ENCODE measurements at regions not wholly inside any gene's neighbourhood (a gene's known extent, or its start where the extent isn't known, plus 50 kb on each side); places are given as distances from the start of the nearest gene placed in this dataset.

DNA sequence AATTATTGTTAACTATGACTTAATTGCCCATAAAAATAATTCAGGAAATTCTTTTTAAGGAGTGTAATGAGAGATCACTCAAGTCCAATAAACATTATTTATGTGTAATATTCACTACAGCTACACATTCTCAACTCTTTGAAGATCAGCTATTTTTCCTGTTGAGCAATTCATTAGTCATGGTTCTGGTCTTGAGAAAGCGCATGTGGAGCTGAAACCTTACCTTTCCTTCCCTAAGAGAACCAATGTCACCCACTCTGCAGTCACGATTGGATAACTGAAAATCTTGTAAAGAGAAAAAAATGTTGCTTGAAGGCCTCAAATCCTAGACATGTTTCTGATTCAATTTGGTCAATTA, 736.9 kb upstream of the MARCKS start:
- peak in 2 of 3 donors; percentile 15 to 29 for DNase-seq (ENCODE audit: low read depth in 2 of 3, low spot score in 2 of 3)

DNA sequence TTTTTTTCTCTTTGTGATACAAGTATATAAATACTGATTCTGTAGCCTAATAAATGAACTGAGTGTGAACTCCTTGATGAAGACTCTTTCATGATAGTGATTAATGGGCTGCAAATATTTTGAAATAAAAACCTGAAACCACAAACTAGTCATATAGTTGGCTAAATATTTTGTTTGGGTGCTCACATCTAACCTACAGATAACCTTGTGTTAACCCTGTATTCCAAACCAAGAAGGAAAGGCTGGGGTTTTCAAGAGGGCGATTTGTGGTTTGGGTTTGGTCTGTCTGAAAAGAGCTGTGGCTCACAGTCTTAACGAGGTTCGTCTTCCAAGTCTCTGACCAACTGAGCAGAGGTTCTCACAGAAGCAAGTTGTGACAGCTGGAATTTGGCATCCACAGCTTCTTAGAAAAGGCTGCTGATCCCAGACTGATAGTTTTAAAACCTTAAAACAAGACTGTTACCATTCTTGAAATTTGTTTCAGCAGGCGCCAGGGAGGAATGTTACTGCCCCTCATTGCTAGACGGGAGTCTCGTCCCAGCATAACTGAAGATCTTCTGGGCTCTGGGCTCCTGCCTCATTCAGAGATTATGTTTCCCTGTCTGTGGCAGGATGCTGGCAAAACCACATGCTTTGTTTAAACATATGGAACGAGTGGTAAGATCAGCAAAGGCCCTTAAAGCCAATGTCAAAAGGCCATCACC, 736.4 kb upstream of the MARCKS start:
- peak in 2 of 3 donors; percentile 17 to 19 for DNase-seq (ENCODE audit: low read depth in 2 of 3, low spot score in 2 of 3)

DNA sequence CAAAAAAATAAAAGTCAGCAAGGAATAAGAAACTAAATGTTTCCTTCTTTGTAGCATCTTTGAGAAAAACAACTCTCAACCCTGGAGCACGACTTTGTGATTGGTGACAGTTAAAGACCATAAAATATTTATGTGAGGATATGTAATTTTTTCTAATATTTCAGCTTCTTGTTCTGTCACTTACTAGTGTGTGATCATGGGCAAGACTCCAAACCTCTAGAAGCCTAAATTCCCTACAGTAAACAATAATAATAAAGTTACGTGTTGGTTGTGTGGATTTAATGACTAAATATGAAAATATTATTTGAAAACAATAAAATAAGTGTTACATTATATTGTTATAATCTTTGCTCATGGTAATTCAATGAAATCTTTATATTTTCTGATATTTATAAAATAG, 735.6 kb upstream of the MARCKS start:
- no peak for DNase-seq (ENCODE audit: low read depth in 2 of 3, low spot score in 2 of 3)

GRCh38 chr6:113122060-113122459, 735.1 kb upstream of the MARCKS start:
- no peak for DNase-seq (ENCODE audit: low read depth in 2 of 3, low spot score in 2 of 3)

GRCh38 chr6:113125626-113126025, 731.5 kb upstream of the MARCKS start:
- no peak for DNase-seq (ENCODE audit: low read depth in 2 of 3, low spot score in 2 of 3)

DNA sequence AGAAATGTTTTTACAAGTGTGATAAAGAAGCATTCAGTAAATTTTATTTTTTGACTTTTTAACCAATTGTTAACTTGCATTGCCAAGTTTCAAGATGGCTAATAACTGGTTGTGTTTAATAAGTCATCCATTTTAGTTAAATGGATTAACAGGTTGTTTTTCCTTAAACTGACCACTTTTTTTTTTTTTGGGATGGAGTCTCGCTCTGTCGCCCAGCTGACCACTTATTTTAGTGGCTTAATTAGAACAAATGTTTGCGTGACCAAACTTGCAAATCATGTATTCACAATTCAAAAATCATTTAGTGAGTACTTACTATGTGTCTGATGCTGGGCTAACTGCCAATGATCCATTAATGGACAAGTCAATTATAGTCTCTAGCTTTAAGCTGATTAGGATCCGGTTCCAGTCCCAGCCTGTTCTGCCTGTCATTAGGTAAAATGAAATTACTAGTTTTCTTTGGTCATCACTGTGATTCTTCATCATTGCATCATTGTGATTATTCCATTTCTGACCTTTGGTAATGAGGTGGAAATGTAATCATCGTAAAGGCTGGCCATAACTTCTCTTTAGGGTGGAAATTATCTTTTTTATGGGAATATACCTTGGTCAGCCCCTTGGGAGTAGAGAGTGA, 729.2 kb upstream of the MARCKS start:
- no peak for DNase-seq (ENCODE audit: low read depth in 2 of 3, low spot score in 2 of 3)

GRCh38 chr6:113128661-113129060, 728.5 kb upstream of the MARCKS start:
- peak in 1 of 3 donors; percentile 63 for DNase-seq (ENCODE audit: low read depth in 2 of 3, low spot score in 2 of 3)

GRCh38 chr6:113129991-113130390, 727.2 kb upstream of the MARCKS start:
- no peak for DNase-seq (ENCODE audit: low read depth in 2 of 3, low spot score in 2 of 3)

- DNase-seq (ENCODE audit: low read depth in 2 of 3, low spot score in 2 of 3): peak in 1 of 3 donors; percentile 4
Measured at GRCh38 chr6:113137426-113137825, 719.7 kb upstream of the MARCKS start.

- no peak for DNase-seq (ENCODE audit: low read depth in 2 of 3, low spot score in 2 of 3)
Measured at GRCh38 chr6:113140721-113141120, 716.4 kb upstream of the MARCKS start.

DNA sequence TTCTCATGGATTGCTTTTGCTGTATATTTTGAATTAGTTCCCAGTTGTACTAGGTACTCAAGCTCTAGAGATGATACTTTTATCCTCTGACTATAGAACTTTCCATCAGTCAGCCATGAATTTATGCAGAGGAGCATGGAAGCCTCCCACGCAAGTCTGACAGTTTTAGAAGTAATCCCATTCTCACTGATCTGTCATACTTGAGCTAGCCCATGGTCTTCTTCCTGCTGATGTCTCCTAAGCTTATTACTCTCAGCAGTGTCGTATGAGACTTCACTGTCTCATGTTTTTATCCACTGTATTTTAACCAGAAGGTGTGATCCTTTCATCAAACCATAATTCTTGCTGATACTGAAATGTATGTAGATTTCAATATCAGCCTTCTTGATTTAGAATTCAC, 715.2 kb upstream of the MARCKS start:
- no peak for DNase-seq (ENCODE audit: low read depth in 2 of 3, low spot score in 2 of 3)

DNA sequence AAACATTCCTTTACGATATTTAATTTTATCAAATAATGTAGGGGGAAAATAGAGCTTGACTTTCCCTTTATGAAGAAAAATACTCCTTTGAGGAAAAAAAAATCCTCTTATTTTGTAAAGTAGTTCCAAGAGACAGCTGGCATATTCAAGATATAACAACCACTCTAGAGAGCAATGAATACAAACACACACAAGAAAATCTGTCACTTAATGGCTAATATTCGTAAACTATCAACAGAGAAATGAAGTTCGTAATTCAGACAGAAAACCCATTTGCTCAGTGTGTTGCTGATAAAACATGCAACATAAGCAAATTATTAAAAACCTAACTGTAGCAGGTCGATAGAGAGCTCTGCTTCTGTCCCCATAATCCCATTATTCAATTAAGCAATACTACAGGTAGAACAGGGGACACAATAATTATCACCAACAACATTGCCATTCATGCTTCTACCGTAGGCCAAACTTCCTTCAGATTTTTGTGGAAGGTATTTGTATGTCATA, 714.4 kb upstream of the MARCKS start:
- DNase-seq (ENCODE audit: low read depth in 2 of 3, low spot score in 2 of 3): no peak

DNA sequence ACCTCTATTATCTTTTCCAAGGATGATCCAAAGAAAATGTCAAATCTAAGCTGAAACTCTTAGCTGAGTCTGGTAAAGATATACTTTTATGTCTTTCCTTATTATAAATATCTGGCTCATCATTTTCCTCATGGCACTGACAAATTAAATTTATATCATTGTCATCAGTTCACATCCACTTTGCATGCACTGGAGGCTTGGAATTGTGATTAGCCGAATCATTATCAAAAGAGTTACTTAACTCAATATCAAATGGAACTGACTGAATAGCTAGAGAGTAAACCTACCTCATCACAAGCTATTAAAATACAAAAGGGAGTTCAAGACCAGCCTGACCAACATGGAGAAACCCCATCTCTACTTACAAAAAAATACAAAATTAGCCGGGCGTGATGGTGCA, 713.9 kb upstream of the MARCKS start:
- DNase-seq (ENCODE audit: low read depth in 2 of 3, low spot score in 2 of 3): no peak

DNA sequence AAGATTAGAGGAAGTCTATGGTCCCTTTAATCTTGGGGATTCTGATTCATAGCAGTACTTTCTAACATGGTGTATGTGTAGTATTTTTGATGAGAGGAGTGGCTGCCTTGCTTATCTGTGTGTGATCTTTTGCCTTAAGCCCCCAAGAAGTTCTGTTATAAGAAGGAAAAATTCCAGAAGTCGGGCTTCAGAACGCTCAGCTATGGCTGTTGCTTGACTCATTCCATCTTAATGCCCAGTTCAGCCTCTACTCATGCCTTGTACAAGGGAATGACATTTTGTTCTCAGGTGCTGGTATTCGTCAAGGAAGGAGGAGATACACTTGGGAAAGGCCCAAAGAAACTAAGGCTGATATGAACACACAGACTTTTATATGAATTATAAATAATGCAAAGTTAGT, 713.0 kb upstream of the MARCKS start:
- DNase-seq (ENCODE audit: low read depth in 2 of 3, low spot score in 2 of 3): no peak

- DNase-seq (ENCODE audit: low read depth in 2 of 3, low spot score in 2 of 3): no peak
Measured at GRCh38 chr6:113146878-113147277, 710.3 kb upstream of the MARCKS start.

DNA sequence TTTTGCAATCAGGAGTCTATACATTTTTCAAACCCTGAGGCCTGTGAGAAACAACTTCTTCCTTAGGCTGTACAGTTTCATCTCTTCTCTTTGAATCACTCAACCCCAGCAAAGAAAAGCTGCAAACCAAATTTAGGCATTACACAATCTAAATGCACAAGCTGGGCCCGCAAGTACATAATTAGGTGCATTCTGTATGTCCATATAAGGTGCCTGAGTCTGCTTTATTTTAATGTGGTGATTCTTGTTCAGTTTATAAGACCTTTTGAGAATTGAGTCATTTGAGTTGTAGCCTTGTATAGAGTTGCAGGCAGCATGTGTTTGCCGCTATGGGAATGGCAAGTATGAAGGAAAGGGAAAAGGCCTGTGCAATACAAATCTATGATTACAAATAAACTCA, 709.6 kb upstream of the MARCKS start:
- no peak for DNase-seq (ENCODE audit: low read depth in 2 of 3, low spot score in 2 of 3)

DNA sequence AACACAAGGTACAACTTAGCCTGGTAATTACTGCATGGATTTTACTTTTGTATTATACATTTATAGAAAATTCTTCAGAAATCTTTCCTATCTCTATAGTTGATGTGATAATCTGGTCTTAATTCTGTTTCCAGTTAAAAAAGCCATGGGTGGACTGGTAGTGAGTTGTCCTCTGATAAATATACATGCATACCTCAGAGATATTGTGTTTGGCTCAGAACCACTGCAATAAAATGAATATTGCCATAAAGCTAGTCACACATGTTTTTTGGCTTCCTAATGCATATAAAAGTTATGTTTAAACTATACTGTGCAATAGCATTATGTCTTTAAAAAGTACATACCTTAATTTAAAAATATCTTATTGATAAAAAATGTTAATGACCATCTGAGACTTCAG, 708.6 kb upstream of the MARCKS start:
- DNase-seq (ENCODE audit: low read depth in 2 of 3, low spot score in 2 of 3): no peak

DNA sequence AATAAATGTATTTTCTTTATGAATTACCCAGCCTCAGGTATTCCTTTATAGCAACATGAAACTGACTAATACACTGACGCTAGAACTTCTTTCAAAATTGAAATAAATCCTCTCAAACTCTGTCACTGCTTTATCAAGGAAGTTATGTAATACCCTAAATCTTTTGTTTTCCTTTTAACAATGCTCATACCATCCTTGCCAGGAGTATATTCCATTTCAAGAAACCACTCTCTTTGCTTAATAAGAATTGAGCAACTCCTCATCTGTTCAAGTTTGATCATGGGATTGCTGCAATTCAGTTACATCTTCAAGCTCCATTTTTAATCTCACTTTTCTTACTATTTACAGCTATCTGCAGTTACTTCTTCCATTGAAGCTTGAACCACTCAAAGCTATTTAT, 707.6 kb upstream of the MARCKS start:
- DNase-seq (ENCODE audit: low read depth in 2 of 3, low spot score in 2 of 3): no peak

GRCh38 chr6:113160306-113161017, 696.7 kb upstream of the MARCKS start:
- no peak for DNase-seq (ENCODE audit: low read depth in 2 of 3, low spot score in 2 of 3)

DNA sequence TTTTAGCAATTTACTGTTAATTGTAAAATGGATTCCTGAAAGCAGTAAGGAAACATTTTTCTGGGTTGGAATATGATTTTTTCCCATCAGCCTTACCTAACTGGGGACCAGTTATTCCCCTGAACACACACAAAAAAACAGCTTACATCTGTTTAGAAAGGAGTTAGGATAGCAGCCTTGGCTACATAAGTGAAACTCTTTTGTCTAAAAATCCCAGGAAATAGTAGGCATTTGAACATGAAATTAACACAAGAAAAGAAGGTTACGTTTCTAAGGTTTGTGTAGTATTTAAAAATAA, 696.2 kb upstream of the MARCKS start:
- DNase-seq (ENCODE audit: low read depth in 2 of 3, low spot score in 2 of 3): no peak

- DNase-seq (ENCODE audit: low read depth in 2 of 3, low spot score in 2 of 3): no peak
Measured at GRCh38 chr6:113162739-113163138, 694.4 kb upstream of the MARCKS start.

DNA sequence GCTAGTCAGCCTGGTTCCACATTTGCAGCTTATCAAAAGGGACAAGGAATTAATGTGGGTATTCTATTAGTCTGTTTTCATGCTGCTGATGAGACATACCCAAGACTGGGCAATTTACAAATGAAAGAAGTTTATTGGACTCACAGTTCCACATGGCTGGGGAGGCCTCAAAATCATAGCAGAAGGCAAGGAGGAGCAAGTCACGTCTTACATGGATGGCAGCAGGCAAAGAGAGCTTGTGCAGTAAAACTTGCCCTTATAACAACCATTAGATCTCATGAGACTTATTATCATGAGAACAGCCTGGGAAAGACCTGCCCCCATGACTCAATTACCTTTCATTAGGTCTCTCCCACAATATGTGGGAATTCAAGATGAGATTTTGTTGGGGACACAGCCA, 689.1 kb upstream of the MARCKS start:
- DNase-seq (ENCODE audit: low read depth in 2 of 3, low spot score in 2 of 3): no peak
